Breast epithelium (tissue), 4 donors: ENCODE measurements at regions not wholly inside any gene's neighbourhood (a gene's known extent, or its start where the extent isn't known, plus 50 kb on each side); places are given as distances from the start of the nearest gene placed in this dataset.

Experiments used
- DNase-seq, 2 donors: peaks; one replicate each; pipeline ENCODE4 v3.0.0-alpha.2; 2019; ENCODE audit warnings: low spot score in 2 of 2
- H3K27ac ChIP-seq, 2 donors: fragments of 200-600 bp; sonication (generic) in 1 of 2; one replicate each; pipeline ENCODE4 v1.5.1; 2016 to 2019; ENCODE audit warnings: mild to moderate bottlenecking in 1 of 2
- H3K27me3 ChIP-seq, 2 donors: fragments of 200-600 bp; sonication (generic) in 1 of 2; one replicate each; pipeline versions ENCODE4 v1.5.1 to v1.6.0; 2017 to 2019; ENCODE audit warnings: control low read depth in 1 of 2, mild to moderate bottlenecking in 1 of 2
- H3K36me3 ChIP-seq: fragments of 200-600 bp; one replicate; pipeline ENCODE4 v1.5.1; 2019
- H3K4me1 ChIP-seq, 2 donors: fragments of 200-600 bp; sonication (generic); one replicate each; pipeline ENCODE4 v1.5.1; 2016 to 2019; ENCODE audit warnings: control low read depth in 1 of 2
- H3K4me3 ChIP-seq, 3 donors: fragments of 200-600 bp; sonication (generic); 1 replicate in 2 of 3; 2 replicates in 1 of 3; pipeline ENCODE4 v1.5.1; 2016 to 2019; ENCODE audit warnings: mild to moderate bottlenecking in 3 of 3, moderate library complexity in 2 of 3
- H3K9me3 ChIP-seq, 2 donors: fragments of 200-600 bp; sonication (generic) in 1 of 2; one replicate each; pipeline ENCODE4 v1.5.1; 2016 to 2019; ENCODE audit warnings: control low read depth in 1 of 2
- POLR2A ChIP-seq: fragments of 450-650 bp; IDR thresholded peaks from one replicate; pipeline ENCODE4 v1.6.1; 2016; ENCODE audit warnings: antibody characterized with exemption, mild to moderate bottlenecking, moderate library complexity
- POLR2AphosphoS5 ChIP-seq, 3 donors: sonication (generic); formaldehyde crosslinking; IDR thresholded peaks; one replicate each; pipeline ENCODE4 v1.6.1; 2017; ENCODE audit warnings: antibody characterized with exemption in 3 of 3
- intact Hi-C: fragments of 100-400 bp; cut with DNase I; formaldehyde crosslinking; loops from one replicate; pipeline ENCODE4 v1.15.1; 2023; ENCODE audit warnings: low total_unique reads
- TF ChIP-seq, protein P1 (sequence below), 3 donors: fragments of 450-650 bp; IDR thresholded peaks; one replicate each; pipeline ENCODE4 v1.5.1; 2016 to 2017; ENCODE audit warnings: antibody characterized with exemption in 3 of 3, mild to moderate bottlenecking in 3 of 3, moderate library complexity in 3 of 3

DNA sequence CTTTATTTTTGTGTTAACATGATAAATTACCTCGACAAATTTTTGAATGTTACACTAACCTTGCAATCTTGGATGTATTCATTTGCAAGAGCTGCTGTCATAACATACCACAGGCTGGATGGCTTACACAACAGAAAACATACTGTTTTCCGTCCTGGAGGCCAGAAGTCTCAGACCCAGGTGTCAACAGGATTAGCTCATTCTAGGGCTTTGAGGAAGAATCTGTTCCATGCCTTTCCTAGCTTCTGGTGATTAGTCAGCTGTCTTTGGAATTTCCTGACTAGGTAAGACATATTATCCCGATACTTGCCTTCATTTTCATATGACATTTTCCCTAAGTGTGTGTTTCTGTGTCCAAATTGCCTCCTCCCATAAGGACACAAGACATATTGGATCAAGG, 188.6 kb upstream of the CDH19 start:
- H3K36me3 ChIP-seq: no peaks in the 10 kb centered on the region
- no peaks in the 10 kb centered on the region for H3K27me3 ChIP-seq
- no peak for DNase-seq
- H3K27ac ChIP-seq: no peak overlapping the region
- TF ChIP-seq, protein P1, sequence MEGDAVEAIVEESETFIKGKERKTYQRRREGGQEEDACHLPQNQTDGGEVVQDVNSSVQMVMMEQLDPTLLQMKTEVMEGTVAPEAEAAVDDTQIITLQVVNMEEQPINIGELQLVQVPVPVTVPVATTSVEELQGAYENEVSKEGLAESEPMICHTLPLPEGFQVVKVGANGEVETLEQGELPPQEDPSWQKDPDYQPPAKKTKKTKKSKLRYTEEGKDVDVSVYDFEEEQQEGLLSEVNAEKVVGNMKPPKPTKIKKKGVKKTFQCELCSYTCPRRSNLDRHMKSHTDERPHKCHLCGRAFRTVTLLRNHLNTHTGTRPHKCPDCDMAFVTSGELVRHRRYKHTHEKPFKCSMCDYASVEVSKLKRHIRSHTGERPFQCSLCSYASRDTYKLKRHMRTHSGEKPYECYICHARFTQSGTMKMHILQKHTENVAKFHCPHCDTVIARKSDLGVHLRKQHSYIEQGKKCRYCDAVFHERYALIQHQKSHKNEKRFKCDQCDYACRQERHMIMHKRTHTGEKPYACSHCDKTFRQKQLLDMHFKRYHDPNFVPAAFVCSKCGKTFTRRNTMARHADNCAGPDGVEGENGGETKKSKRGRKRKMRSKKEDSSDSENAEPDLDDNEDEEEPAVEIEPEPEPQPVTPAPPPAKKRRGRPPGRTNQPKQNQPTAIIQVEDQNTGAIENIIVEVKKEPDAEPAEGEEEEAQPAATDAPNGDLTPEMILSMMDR (IDR thresholded peaks at IDR 0.05): no peak
- TF ChIP-seq POLR2AphosphoS5 (IDR thresholded peaks at IDR 0.05) (no peak), POLR2A (no peak)
- intact Hi-C loops: no loop called here
- H3K4me3 ChIP-seq: no peak overlapping the region
- no peaks in the 10 kb centered on the region for H3K4me1 ChIP-seq
- H3K9me3 ChIP-seq: no peaks in the 10 kb centered on the region

DNA sequence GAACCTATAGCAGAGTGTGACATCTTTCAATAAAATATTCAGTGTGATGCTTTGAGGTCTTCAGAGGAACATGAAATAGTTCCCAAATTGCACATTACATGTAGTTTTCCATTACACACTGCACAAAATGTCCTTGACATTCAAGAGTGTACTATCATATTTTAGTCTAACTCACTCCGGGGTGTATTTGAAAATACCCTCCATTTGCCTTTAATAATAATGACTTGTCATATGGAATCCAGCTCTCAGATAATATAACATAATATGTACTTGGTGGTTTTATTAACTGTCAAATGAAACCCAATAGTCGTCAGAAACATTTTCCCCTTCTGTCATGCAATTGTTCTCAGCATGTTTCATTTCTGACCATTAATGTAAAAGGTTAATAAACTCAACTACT, 176.7 kb upstream of the CDH19 start:
- DNase-seq: no peak
- Histone ChIP-seq H3K4me1 (no peaks in the 10 kb centered on the region), H3K36me3 (no peaks in the 10 kb centered on the region), H3K4me3 (no peak overlapping the region), H3K27ac (no peak overlapping the region), H3K27me3 (no peaks in the 10 kb centered on the region), H3K9me3 (no peaks in the 10 kb centered on the region)
- intact Hi-C loops: no loop called here
- no peak for TF ChIP-seq POLR2AphosphoS5 (IDR thresholded peaks at IDR 0.05)
- TF ChIP-seq POLR2A: no peak
- TF ChIP-seq, protein P1 (IDR thresholded peaks at IDR 0.05): no peak

DNA sequence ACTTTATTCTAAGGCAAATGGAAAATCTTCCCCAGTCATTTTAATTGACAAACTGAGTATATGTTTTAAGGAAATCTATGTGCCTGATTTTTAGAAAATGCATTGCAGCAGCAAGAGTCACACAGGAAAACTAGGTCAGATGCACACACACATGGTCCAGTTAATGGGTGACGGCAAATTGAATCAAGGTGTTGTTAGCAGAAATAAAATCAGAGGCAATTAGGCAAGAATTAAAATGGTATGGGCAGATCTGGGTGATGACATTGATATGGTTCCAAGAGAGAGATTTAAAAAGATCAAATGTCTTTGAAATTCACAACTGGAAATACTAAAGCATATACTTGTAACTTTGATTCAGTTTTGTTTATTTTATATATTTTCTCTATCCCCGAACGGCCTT, 174.2 kb upstream of the CDH19 start:
- H3K9me3 ChIP-seq: no peaks in the 10 kb centered on the region
- no peak overlapping the region for H3K27ac ChIP-seq
- DNase-seq: no peak
- TF ChIP-seq, protein P1 (IDR thresholded peaks at IDR 0.05): no peak
- TF ChIP-seq POLR2AphosphoS5 (IDR thresholded peaks at IDR 0.05) (no peak), POLR2A (no peak)
- no peaks in the 10 kb centered on the region for H3K36me3 ChIP-seq
- intact Hi-C loops: no loop called here
- no peaks in the 10 kb centered on the region for H3K4me1 ChIP-seq
- no peaks in the 10 kb centered on the region for H3K27me3 ChIP-seq
- no peak overlapping the region for H3K4me3 ChIP-seq

DNA sequence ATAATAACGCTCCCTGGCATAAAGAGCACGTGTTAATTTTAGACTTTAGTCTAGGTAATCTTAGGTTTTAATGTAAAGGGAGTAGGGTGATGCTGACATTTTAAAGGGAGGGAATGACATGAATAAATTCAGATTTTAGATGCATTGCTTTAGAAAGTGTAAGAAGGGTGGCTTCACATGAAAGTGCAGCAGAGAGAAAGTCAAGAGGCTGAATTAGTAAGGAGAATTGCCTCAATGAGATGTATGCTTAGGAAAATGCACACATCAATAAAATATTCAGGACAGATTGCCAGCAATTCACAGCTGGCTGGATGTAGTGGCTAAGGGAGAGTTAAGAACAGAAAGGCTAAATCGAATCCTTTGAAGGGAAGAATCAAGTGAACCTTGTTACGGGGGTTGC, 165.5 kb upstream of the CDH19 start:
- Histone ChIP-seq H3K4me3 (no peak overlapping the region), H3K27ac (no peak overlapping the region), H3K9me3 (no peaks in the 10 kb centered on the region), H3K4me1 (no peaks in the 10 kb centered on the region), H3K36me3 (no peaks in the 10 kb centered on the region), H3K27me3 (no peaks in the 10 kb centered on the region)
- TF ChIP-seq POLR2AphosphoS5 (IDR thresholded peaks at IDR 0.05) (no peak), POLR2A (no peak)
- TF ChIP-seq, protein P1 (IDR thresholded peaks at IDR 0.05): no peak
- intact Hi-C loops: no loop called here
- DNase-seq: no peak

DNA sequence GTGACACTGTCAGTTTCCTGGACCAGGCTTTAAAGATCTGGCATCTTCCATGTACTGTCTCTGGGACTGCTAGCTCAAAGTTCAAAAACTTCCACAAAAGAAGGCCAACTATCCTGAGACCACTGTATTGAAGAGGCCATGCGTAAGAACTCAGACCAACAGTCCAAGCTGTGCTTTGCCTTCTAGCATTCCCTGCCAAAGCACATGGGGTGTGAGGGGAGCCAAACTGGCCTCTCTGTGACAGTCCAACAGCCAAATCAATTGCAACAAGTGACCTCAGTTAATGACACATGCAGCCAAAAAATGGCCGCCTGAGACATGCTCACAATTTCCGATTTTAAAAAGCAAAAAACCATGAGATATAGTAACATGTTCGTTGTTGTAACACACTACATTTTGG, 160.3 kb upstream of the CDH19 start:
- intact Hi-C loops: no loop called here
- H3K27ac ChIP-seq: no peak overlapping the region

More for the DNA sequence above, 160.3 kb upstream of the CDH19 start:
- Histone ChIP-seq H3K4me1 (no peaks in the 10 kb centered on the region), H3K27me3 (no peaks in the 10 kb centered on the region), H3K4me3 (no peak overlapping the region), H3K9me3 (no peaks in the 10 kb centered on the region), H3K36me3 (no peaks in the 10 kb centered on the region)
- no peak for DNase-seq
- TF ChIP-seq, protein P1 (IDR thresholded peaks at IDR 0.05): no peak
- TF ChIP-seq POLR2AphosphoS5 (IDR thresholded peaks at IDR 0.05) (no peak), POLR2A (no peak)
